Hepatocyte (in vitro differentiated cells): ENCODE measurements at regions not wholly inside any gene's neighbourhood (a gene's known extent, or its start where the extent isn't known, plus 50 kb on each side); places are given as distances from the start of the nearest gene placed in this dataset.

ENCODE experiments used
- EZH2 ChIP-seq: fragments of 200-600 bp; sonication (generic); IDR thresholded peaks from 2 replicates; pipeline ENCODE4 v1.6.1; 2016; ENCODE audit warnings: antibody characterized with exemption, mild to moderate bottlenecking, borderline replicate concordance
- TF ChIP-seq, protein P1 (sequence below): fragments of 200-600 bp; sonication (generic); IDR thresholded peaks from 2 replicates; pipeline ENCODE4 v1.5.1; 2016; ENCODE audit warnings: antibody characterized with exemption, mild to moderate bottlenecking; ENCODE audit not compliant: poor library complexity

DNA sequence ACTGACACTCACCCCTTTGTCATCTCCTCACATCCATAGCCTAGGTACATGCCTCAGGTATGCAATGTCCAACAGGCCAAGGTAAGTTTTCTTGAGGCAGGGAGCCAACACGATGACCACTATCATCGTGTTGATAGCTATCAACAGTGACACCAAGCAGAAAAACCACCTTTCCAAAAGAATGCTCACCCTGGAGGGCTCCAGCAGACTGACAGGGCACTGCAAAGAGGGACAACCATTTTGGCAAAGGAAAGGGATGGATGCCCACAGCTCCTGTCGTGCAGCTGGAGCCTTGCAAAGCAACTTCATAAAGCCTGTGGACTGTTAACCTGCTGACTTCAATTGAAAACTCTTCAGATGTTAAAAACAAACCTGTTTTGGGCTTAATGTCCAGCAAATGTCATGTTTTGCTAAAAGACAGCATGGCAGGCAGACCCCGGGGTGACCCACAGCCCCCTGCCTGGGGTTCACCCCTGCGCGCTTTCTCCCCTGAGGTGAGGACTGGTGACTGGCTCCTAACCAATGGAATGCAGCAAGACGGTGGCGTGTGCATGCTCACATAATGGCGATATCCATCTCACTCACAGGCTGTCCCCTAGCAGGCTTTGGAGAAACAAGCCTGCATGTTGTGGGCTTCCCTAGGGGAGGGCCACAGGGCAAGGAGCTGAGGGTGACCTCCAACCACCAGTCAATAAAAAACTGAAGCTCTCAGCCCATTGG is 293.8 kb downstream of the TCERG1L start:
- TF ChIP-seq, protein P1, sequence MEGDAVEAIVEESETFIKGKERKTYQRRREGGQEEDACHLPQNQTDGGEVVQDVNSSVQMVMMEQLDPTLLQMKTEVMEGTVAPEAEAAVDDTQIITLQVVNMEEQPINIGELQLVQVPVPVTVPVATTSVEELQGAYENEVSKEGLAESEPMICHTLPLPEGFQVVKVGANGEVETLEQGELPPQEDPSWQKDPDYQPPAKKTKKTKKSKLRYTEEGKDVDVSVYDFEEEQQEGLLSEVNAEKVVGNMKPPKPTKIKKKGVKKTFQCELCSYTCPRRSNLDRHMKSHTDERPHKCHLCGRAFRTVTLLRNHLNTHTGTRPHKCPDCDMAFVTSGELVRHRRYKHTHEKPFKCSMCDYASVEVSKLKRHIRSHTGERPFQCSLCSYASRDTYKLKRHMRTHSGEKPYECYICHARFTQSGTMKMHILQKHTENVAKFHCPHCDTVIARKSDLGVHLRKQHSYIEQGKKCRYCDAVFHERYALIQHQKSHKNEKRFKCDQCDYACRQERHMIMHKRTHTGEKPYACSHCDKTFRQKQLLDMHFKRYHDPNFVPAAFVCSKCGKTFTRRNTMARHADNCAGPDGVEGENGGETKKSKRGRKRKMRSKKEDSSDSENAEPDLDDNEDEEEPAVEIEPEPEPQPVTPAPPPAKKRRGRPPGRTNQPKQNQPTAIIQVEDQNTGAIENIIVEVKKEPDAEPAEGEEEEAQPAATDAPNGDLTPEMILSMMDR = no peak
- no peak for TF ChIP-seq EZH2
